HepG2 (cell line): ENCODE measurements at regions not wholly inside any gene's neighbourhood (a gene's known extent, or its start where the extent isn't known, plus 50 kb on each side); places are given as distances from the start of the nearest gene placed in this dataset.
A peak's percentile ranks its signal among the peaks of the same experiment; 100 is the strongest.

Source experiments
- ATAC-seq: fragments of 200-7000 bp; cut with Tn5 transposase; 3 replicates; pipeline ENCODE4 v1.9.1; 2020; ENCODE audit warnings: mild to moderate bottlenecking, moderate library complexity
- BruUV-seq: library from RNA; stranded (reverse); fragments of 400-500 nt; replicated peaks from 2 replicates; lab custom pipeline; 2021; lab: Mats Ljungman, UMichigan
- CTCF ChIA-PET: fragments of 300-600 bp; formaldehyde crosslinking; extraction: SDS; loops from one replicate; lab custom pipeline; 2021; ENCODE audit warnings: low total read pairs, inconsistent platforms, low intra/inter-chr PET ratio; lab: Yijun Ruan, JAX
- POLR2A ChIA-PET: fragments of 350-600 bp; sonication (Branson Sonifier 250); formaldehyde crosslinking; loops from one replicate; lab custom pipeline; 2020; ENCODE audit warnings: antibody characterized with exemption, inconsistent platforms; lab: Yijun Ruan, JAX
- DNase-seq: peaks from one replicate; pipeline ENCODE4 v3.0.0-alpha.2; 2015; ENCODE audit warnings: low spot score
- FAIRE-seq: peaks from 3 replicates; lab custom pipeline; 2011; peaks lifted over from hg19 to GRCh38; lab: Jason Lieb, UNC
- H2AFZ ChIP-seq: one replicate; pipeline ENCODE4 v1.6.1; 2011; ENCODE audit warnings: low read length, inconsistent platforms
- H3K27ac ChIP-seq: fragments of 300-600 bp; 3 replicates; pipeline ENCODE4 v1.8.0; 2011; ENCODE audit warnings: mixed run types, mild to moderate bottlenecking, mixed read lengths, low read length, inconsistent platforms; ENCODE audit not compliant: insufficient read depth; ENCODE audit errors: extremely low read length
- H3K27me3 ChIP-seq, 2 experiments: fragments of 200-600 bp in 1 of 2; 2 replicates in 1 of 2; 3 replicates in 1 of 2; pipeline versions ENCODE4 v1.6.0 to v1.8.0; 2011; ENCODE audit warnings: low read length in 2 of 2, mild to moderate bottlenecking in 2 of 2, moderate library complexity in 2 of 2, inconsistent platforms in 1 of 2; ENCODE audit not compliant: insufficient read depth in 2 of 2, control insufficient read depth in 1 of 2
- H3K36me3 ChIP-seq, 2 experiments: fragments of 200-600 bp in 1 of 2; replicated peaks in 1 of 2; 2 replicates in 1 of 2; 3 replicates in 1 of 2; pipeline versions ENCODE4 v1.5.1 to v1.8.0; 2011; ENCODE audit warnings: low read length in 2 of 2, inconsistent platforms in 1 of 2; ENCODE audit not compliant: insufficient read depth in 2 of 2, control insufficient read depth in 1 of 2
- H3K4me1 ChIP-seq: 2 replicates; pipeline ENCODE4 v1.5.1; 2012; ENCODE audit warnings: low read length, inconsistent platforms; ENCODE audit not compliant: insufficient read depth
- H3K4me2 ChIP-seq: 2 replicates; pipeline ENCODE4 v1.6.0; 2011; ENCODE audit warnings: low read depth, low read length, inconsistent platforms
- H3K4me3 ChIP-seq, 3 experiments: fragments of 200-600 bp in 1 of 3; sonication (generic), shearing (Covaris generic) in 1 of 3; replicated peaks in 1 of 3; 2 replicates each; pipeline ENCODE4 v1.5.1; 2011 to 2016; ENCODE audit warnings: low read length in 3 of 3, inconsistent platforms in 2 of 3, low read depth in 2 of 3, mild to moderate bottlenecking in 2 of 3, control low read depth in 1 of 3, mixed read lengths in 1 of 3; ENCODE audit not compliant: insufficient read depth in 1 of 3
- H3K79me2 ChIP-seq: one replicate; pipeline ENCODE4 v1.6.1; 2011; ENCODE audit warnings: low read length, inconsistent platforms; ENCODE audit not compliant: insufficient read depth
- H3K9ac ChIP-seq: 2 replicates; pipeline ENCODE4 v1.6.0; 2011; ENCODE audit warnings: mild to moderate bottlenecking, low read depth, low read length, inconsistent platforms; ENCODE audit not compliant: insufficient read depth
- H3K9me3 ChIP-seq: 2 replicates; pipeline ENCODE4 v1.5.1; 2012; ENCODE audit warnings: mild to moderate bottlenecking, low read length
- H4K20me1 ChIP-seq: 2 replicates; pipeline ENCODE4 v1.6.0; 2011; ENCODE audit warnings: inconsistent platforms, mild to moderate bottlenecking, low read length, moderate library complexity; ENCODE audit not compliant: insufficient read depth
- FOXP4 ChIP-seq: sonication (generic); formaldehyde crosslinking; IDR thresholded peaks from 2 replicates; pipeline ENCODE4 v1.4.0; 2020; ENCODE audit warnings: missing genetic modification reagents
- ZBTB10 ChIP-seq: sonication (generic); formaldehyde crosslinking; IDR thresholded peaks from 2 replicates; pipeline ENCODE4 v1.4.0; 2020; ENCODE audit warnings: missing genetic modification reagents, borderline replicate concordance
- ZNF12 ChIP-seq: sonication (generic); formaldehyde crosslinking; IDR thresholded peaks from 2 replicates; pipeline ENCODE4 v1.5.0; 2020; ENCODE audit warnings: missing genetic modification reagents
- ZNF253 ChIP-seq: sonication (generic); formaldehyde crosslinking; IDR thresholded peaks from 2 replicates; pipeline ENCODE4 v1.8.0; 2022; ENCODE audit warnings: mild to moderate bottlenecking, missing genetic modification reagents, borderline replicate concordance
- ZNF564 ChIP-seq: sonication (generic); formaldehyde crosslinking; IDR thresholded peaks from 2 replicates; pipeline ENCODE4 v1.8.1; 2023; ENCODE audit warnings: mild to moderate bottlenecking, missing genetic modification reagents
- WGBS: methylation state at CpG from one replicate; pipeline ENCODE4 v1.1.6; 2017; ENCODE audit warnings: low lambda C conversion rate; 5-methylcytosine and 5-hydroxymethylcytosine counted together
- in situ Hi-C: cut with HindIII; loops from 2 replicates; pipeline ENCODE4 v1.10.0; 2017; ENCODE audit warnings: low pct_unique_long_range_greater_than_20kb; ENCODE audit not compliant: extremely low pct_ligation_motif_present
- intact Hi-C: fragments of 100-400 bp; cut with micrococcal nuclease; formaldehyde crosslinking; loops from one replicate; pipeline ENCODE4 v1.10.0; 2022; ENCODE audit not compliant: unreplicated experiment

GRCh38 chr3:34020726-34021680 lies 222.6 kb downstream of the PDCD6IP start:
- POLR2A ChIA-PET: no interaction called here
- no TSS peak for BruUV-seq

More at GRCh38 chr3:34020726-34021680, 222.6 kb downstream of the PDCD6IP start:
- no peak for FAIRE-seq
- no peak overlapping the region for H3K27ac ChIP-seq
- CTCF ChIA-PET: no interaction called here
- H3K4me3 ChIP-seq: no peak overlapping the region
- H2AFZ ChIP-seq: no peak overlapping the region
- TF ChIP-seq FOXP4 (CRISPR knock-in tag) (no peak), ZBTB10 (CRISPR knock-in tag) (no peak), ZNF253 (no peak), ZNF564 (CRISPR knock-in tag) (no peak), ZNF12 (CRISPR knock-in tag) (0 out of 2 replicates have a peak, but pooled peaks have one; percentile 31)
- H3K79me2 ChIP-seq: no peaks in the 10 kb centered on the region
- H3K4me2 ChIP-seq: no peak overlapping the region
- intact Hi-C loops (no loop called here), in situ Hi-C loops (no loop called here)
- WGBS: 45% methylated on average over 7 of the region's 8 CpGs
- no peaks in the 10 kb centered on the region for H3K36me3 ChIP-seq
- no peaks in the 10 kb centered on the region for H3K4me1 ChIP-seq
- ATAC-seq: no peak
- no peak overlapping the region for H3K9ac ChIP-seq
- no peaks in the 10 kb centered on the region for H3K9me3 ChIP-seq
- no peak for DNase-seq
- no peaks in the 10 kb centered on the region for H4K20me1 ChIP-seq
- H3K27me3 ChIP-seq: no peaks in the 10 kb centered on the region
